HG03045 (cell line): ENCODE measurements at regions not wholly inside any gene's neighbourhood (a gene's known extent, or its start where the extent isn't known, plus 50 kb on each side); places are given as distances from the start of the nearest gene placed in this dataset.
"Not testable (repeated sequence)": the region's sequence is repeated elsewhere in the genome, so short reads cannot be mapped to it uniquely, and the experiment has no call there.

Experiments
- ATAC-seq: cut with Tn5 transposase; IDR thresholded peaks from one replicate; pipeline ENCODE4 v1.9.1; 2021; ENCODE audit warnings: mild to moderate bottlenecking, moderate library complexity; ENCODE audit not compliant: unreplicated experiment

GRCh38 chr5:159582756-159583541 is 252.7 kb upstream of the IL12B start:
- ATAC-seq: no peak

- no peak for ATAC-seq
Measured at GRCh38 chr5:159586921-159587320, 256.6 kb upstream of the IL12B start.

GRCh38 chr5:159588941-159589340 is 258.7 kb upstream of the IL12B start:
- ATAC-seq: no peak

GRCh38 chr5:159593518-159594073 is 263.3 kb upstream of the IL12B start:
- ATAC-seq: no peak

GRCh38 chr5:159595561-159595960 is 265.3 kb upstream of the IL12B start:
- ATAC-seq: not testable (repeated sequence)

- ATAC-seq: no peak
Measured at GRCh38 chr5:159601216-159601615, 270.9 kb upstream of the IL12B start.

- ATAC-seq: no peak
Measured at GRCh38 chr5:159602434-159602833, 272.1 kb upstream of the IL12B start.

- ATAC-seq: no peak
Measured at GRCh38 chr5:159605585-159605984, 275.3 kb upstream of the IL12B start.

GRCh38 chr5:159609359-159609758 is 279.1 kb upstream of the IL12B start:
- ATAC-seq: no peak

GRCh38 chr5:159610966-159611579 is 280.8 kb upstream of the IL12B start:
- ATAC-seq: no peak

- ATAC-seq: no peak
Measured at GRCh38 chr5:159616952-159617351, 286.7 kb upstream of the IL12B start.

GRCh38 chr5:159619826-159620225 is 289.5 kb upstream of the IL12B start:
- ATAC-seq: no peak

- no peak for ATAC-seq
Measured at GRCh38 chr5:159620853-159621540, 290.7 kb upstream of the IL12B start.

GRCh38 chr5:159628703-159629102 is 287.6 kb upstream of the ADRA1B start:
- no peak for ATAC-seq

GRCh38 chr5:159629158-159629557 is 287.1 kb upstream of the ADRA1B start:
- ATAC-seq: no peak

- ATAC-seq: no peak
Measured at GRCh38 chr5:159630545-159630944, 285.7 kb upstream of the ADRA1B start.

- ATAC-seq: no peak
Measured at GRCh38 chr5:159631001-159631400, 285.3 kb upstream of the ADRA1B start.

GRCh38 chr5:159632866-159633265 is 283.4 kb upstream of the ADRA1B start:
- ATAC-seq: no peak

GRCh38 chr5:159638481-159638880 is 277.8 kb upstream of the ADRA1B start:
- ATAC-seq: no peak

- no peak for ATAC-seq
Measured at GRCh38 chr5:159638954-159639559, 277.2 kb upstream of the ADRA1B start.

GRCh38 chr5:159639590-159639989 is 276.7 kb upstream of the ADRA1B start:
- ATAC-seq: no peak
